HG03520 (cell line): ENCODE measurements at regions not wholly inside any gene's neighbourhood (a gene's known extent, or its start where the extent isn't known, plus 50 kb on each side); places are given as distances from the start of the nearest gene placed in this dataset.
"Not testable (repeated sequence)": the region's sequence is repeated elsewhere in the genome, so short reads cannot be mapped to it uniquely, and the experiment has no call there.

Source experiments
- ATAC-seq: cut with Tn5 transposase; IDR thresholded peaks from one replicate; pipeline ENCODE4 v1.9.1; 2021; ENCODE audit warnings: mild to moderate bottlenecking, moderate library complexity; ENCODE audit not compliant: unreplicated experiment

DNA sequence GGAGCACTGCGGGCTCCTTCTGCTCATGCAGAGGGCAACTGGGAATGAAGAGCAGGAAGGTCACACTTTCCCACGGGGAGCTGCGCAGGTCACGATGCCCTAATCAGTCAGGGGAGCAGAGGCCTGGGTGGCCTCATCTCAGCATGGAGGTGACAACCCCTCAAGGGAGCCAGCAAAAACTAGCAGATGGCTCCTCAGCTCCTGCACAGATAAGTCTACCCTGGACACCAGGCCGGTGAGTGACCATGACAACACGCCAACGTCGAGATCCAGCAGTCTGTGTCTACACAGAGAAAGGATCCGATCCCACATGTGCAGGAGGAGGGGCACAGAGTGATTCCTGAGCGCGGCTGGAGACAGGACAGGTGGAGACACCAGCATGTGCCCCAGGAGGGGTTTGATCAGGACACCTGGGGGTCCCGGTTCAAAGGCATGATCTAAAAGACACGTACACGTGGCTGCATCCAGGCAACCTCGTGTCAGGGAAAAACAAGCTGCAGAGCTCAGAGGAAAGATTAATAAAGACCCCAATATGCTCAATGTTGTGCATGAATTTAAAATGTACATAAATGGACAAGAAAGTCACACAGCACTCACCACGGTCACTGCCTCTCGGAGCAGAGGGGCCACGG is 153.7 kb upstream of the SFSWAP start:
- ATAC-seq: no peak

DNA sequence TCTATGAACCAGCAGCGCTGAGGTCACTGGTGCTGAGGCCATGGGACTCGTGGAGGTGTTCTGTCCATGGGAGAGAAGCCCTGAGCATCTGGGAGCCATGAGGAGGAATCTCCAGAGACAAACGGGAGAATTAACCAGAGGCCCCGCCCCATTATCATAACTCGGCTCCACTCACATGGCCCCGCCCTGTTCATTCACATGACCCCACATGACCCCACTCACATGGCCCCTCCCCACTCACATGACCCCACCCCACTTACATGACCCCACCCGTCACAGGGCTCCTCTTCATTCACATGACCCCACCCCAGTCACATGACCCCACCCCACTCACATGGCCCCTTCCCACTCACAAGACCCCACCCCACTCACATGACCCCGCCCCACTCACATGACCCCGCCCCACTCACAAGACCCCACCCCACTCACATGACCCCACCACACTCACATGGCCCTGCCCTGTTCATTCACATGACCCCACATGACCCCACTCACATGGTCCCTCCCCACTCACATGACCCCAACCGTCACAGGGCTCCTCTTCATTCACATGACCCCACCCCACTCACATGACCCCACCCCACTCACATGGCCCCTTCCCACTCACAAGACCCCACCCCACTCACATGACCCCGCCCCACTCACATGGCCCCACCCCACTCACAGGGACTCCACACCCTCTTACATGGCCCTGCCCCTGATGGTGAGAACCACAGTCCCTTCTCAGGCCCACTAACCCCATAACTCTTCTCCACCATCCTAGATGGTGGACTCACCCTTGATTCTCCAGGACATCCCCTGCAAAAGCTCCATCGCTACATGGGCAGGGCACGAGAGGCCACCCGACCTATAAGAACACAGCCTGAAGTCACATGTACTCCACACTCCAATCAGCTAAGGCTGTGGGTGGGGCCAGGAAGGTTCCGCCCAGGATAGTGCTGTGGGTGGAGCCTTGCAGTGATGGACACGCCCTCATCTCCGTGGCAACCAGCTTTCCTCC is 151.1 kb upstream of the SFSWAP start:
- ATAC-seq: no peak

DNA sequence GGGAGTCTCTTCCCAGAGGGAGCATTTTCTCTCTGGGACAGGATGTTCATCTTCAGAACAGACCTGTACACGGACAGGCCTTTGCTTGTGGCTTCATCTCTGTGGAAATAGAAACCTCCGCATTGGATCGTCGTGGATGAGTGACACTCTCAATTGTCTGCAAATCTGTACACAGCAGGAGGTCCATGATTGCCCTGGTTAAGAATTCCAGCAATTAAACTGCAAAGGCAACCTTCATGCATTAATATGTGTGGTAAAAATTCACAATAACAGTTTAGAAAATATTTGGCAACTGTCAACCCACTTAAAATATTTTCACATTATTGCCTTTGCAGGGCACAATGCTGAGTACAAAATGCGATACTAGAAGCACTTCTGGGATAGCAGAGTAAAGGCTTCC is 149.8 kb upstream of the SFSWAP start:
- no peak for ATAC-seq

GRCh38 chr12:131561891-131562684 is 148.8 kb upstream of the SFSWAP start:
- no peak for ATAC-seq

- not testable (repeated sequence) for ATAC-seq
Measured at GRCh38 chr12:131564138-131564727, 146.7 kb upstream of the SFSWAP start.

GRCh38 chr12:131564845-131565244 is 146.0 kb upstream of the SFSWAP start:
- no peak for ATAC-seq

DNA sequence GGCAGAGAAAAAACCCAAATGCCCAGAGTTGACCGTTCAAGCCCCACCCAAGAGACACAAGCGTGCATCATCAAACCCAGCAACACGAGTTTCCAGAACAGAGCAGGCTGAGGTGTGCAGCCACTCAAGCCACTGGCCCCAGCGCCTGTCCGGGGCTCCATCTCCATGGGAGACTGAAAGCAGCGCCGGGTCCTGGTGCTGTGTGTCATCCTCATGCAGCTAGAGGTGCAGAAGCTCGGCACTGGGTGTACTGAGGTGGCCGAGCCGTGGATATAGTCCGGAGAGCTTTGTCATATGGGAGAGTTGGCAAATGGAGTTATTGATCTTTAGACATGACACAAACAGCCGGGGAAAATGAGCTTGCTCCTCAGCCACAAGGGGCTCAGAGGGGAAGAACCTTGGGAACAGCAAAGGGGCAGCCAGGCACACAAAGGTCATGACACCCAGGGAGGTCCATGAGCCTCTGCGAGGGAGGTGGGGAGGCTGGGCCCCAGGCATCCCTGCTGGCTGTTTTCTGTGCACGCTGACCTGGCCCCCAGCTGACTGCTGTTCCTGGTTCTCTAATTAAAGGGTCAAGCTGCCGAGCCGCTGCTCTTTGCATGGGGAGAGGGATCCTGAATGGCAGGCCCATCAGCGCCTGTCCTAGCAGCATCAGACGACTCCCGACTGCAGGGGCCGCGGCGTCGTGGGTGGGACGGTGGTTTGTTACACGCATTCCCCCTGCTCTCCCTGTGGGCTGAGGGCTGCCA is 145.4 kb upstream of the SFSWAP start:
- no peak for ATAC-seq

GRCh38 chr12:131568336-131568735 is 142.6 kb upstream of the SFSWAP start:
- no peak for ATAC-seq

DNA sequence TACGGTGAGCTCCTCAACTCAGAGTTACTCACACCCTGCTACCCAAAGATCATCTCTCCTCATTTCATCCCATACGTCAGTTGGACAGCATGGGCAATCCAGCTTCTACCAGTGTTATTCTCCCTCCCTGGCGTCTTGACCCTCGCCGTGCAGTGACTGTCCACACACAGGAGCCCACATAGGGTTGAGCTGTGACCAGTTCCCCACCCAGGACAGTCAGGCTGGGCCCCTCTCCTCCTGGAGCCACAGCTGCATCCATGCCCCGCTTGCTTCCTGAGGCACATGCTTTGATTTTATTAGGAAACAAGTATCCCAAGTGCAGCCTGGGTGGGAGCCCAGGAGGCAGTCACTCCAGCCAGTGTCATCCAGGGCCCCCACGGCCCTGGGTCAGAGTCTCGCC is 140.3 kb upstream of the SFSWAP start:
- ATAC-seq: no peak

DNA sequence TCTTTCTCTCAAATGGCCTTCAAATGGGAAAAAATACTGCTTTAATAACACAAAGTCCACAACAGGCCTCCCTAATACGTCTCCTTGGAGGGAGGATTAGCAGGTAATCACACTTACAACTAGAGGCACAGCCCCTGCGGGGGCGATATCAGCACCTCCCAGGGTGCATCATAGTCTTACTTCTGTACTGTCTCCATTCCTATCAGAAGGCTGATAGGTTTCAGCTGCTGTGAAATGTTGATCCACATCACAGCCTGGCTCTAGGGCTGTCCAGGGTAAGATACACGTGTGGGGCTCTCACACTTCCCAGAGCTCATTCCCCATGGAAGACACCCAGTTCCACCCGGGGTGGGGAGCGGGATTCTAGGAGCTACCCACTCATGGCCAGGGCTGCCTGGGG is 139.1 kb upstream of the SFSWAP start:
- ATAC-seq: no peak

DNA sequence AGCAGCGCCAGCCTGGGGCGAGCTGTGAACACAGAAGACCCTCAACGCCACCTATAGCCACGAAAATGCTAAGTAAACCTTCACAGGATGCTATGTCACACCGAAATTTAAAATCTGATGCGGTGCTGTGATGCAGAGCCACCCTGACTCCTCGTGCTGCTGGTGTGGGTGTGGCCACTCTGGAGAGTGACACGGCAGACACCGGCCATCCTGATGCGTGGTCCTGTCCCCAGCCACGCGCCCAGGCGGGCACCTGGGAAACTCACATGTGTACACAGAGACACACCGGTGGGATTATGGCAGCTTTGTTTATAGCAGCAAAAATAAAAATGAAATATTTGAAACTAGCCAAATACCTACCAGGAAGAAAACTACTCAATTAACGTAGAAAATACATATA is 138.3 kb upstream of the SFSWAP start:
- ATAC-seq: no peak

- no peak for ATAC-seq
Measured at GRCh38 chr12:131573631-131574394, 137.1 kb upstream of the SFSWAP start.

- ATAC-seq: no peak
Measured at GRCh38 chr12:131574395-131574771, 136.5 kb upstream of the SFSWAP start.

GRCh38 chr12:131575371-131575770 is 135.5 kb upstream of the SFSWAP start:
- no peak for ATAC-seq

GRCh38 chr12:131576734-131577133 is 134.2 kb upstream of the SFSWAP start:
- not testable (repeated sequence) for ATAC-seq

GRCh38 chr12:131577766-131578165 is 133.1 kb upstream of the SFSWAP start:
- no peak for ATAC-seq

DNA sequence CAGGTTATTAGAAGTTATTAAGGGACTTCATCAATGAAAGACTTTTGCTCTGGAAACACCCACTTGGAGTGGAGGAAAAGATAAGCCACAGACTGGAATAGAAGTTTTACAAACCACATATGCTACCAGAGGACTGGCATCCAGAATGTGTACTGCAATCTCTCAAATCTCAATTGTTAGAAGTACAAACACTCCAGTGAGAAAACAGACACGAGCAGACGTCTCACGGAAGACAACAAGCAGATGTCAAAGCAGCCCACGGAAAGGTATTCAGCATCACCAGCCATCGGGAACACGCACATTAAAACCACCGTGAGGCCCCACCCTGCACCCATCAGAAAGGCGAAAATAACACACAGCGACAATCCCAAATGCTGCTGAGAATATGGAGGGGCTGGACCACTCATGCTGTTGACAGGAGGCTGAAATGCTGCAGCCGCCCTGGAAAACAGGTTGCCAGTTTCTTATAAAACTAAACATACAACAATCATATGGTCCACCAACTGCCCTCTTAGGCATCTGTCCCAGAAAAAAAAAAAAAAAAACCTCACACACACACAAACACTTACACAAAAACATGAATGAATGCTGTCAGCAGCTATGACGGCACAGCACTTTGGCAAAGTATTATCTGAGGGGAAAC is 131.9 kb upstream of the SFSWAP start:
- ATAC-seq: no peak

DNA sequence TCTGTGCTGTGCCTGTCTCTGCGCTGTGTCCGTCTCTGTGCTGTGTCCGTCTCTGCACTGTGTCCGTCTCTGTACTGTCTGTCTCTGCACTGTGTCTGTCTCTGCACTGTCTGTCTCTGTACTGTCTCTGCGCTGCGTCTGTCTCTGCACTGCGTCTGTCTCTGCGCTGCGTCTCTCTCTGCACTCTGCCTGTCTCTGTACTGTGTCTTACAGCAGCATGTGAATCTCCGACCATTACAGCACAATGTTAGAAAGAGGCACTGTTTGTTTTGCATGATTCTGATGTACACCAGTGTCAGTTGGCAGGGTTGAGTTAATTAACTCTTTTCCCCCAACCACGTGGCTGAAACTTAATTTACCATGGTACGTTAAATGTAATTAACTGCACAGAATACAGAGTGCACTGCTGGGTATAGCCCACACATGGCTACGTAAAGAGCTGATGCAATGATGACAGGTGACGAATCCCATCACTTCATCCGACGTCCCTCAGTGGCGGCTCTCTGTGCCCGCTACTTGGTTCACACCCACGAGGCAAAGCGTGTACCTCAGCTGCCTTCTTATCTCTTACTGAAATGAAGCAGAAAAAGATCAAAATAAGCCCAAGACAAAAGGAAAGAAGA is 127.7 kb upstream of the SFSWAP start:
- ATAC-seq: no peak

- ATAC-seq: no peak
Measured at GRCh38 chr12:131586269-131586668, 124.6 kb upstream of the SFSWAP start.
